HepG2 (cell line): ENCODE measurements at regions not wholly inside any gene's neighbourhood (a gene's known extent, or its start where the extent isn't known, plus 50 kb on each side); places are given as distances from the start of the nearest gene placed in this dataset.

Experiments
- ATAC-seq: fragments of 200-7000 bp; cut with Tn5 transposase; 3 replicates; pipeline ENCODE4 v1.9.1; 2020; ENCODE audit warnings: mild to moderate bottlenecking, moderate library complexity
- BruUV-seq: library from RNA; stranded (reverse); fragments of 400-500 nt; replicated peaks from 2 replicates; lab custom pipeline; 2021; lab: Mats Ljungman, UMichigan
- CTCF ChIA-PET: fragments of 300-600 bp; formaldehyde crosslinking; extraction: SDS; loops from one replicate; lab custom pipeline; 2021; ENCODE audit warnings: low total read pairs, inconsistent platforms, low intra/inter-chr PET ratio; lab: Yijun Ruan, JAX
- POLR2A ChIA-PET: fragments of 350-600 bp; sonication (Branson Sonifier 250); formaldehyde crosslinking; loops from one replicate; lab custom pipeline; 2020; ENCODE audit warnings: antibody characterized with exemption, inconsistent platforms; lab: Yijun Ruan, JAX
- DNase-seq: peaks from one replicate; pipeline ENCODE4 v3.0.0-alpha.2; 2015; ENCODE audit warnings: low spot score
- FAIRE-seq: peaks from 3 replicates; lab custom pipeline; 2011; peaks lifted over from hg19 to GRCh38; lab: Jason Lieb, UNC
- H2AFZ ChIP-seq: one replicate; pipeline ENCODE4 v1.6.1; 2011; ENCODE audit warnings: low read length, inconsistent platforms
- H3K27ac ChIP-seq: fragments of 300-600 bp; 3 replicates; pipeline ENCODE4 v1.8.0; 2011; ENCODE audit warnings: mixed run types, mild to moderate bottlenecking, mixed read lengths, low read length, inconsistent platforms; ENCODE audit not compliant: insufficient read depth; ENCODE audit errors: extremely low read length
- H3K27me3 ChIP-seq, 2 experiments: fragments of 200-600 bp in 1 of 2; 2 replicates in 1 of 2; 3 replicates in 1 of 2; pipeline versions ENCODE4 v1.6.0 to v1.8.0; 2011; ENCODE audit warnings: low read length in 2 of 2, mild to moderate bottlenecking in 2 of 2, moderate library complexity in 2 of 2, inconsistent platforms in 1 of 2; ENCODE audit not compliant: insufficient read depth in 2 of 2, control insufficient read depth in 1 of 2
- H3K36me3 ChIP-seq, 2 experiments: fragments of 200-600 bp in 1 of 2; replicated peaks in 1 of 2; 2 replicates in 1 of 2; 3 replicates in 1 of 2; pipeline versions ENCODE4 v1.5.1 to v1.8.0; 2011; ENCODE audit warnings: low read length in 2 of 2, inconsistent platforms in 1 of 2; ENCODE audit not compliant: insufficient read depth in 2 of 2, control insufficient read depth in 1 of 2
- H3K4me1 ChIP-seq: 2 replicates; pipeline ENCODE4 v1.5.1; 2012; ENCODE audit warnings: low read length, inconsistent platforms; ENCODE audit not compliant: insufficient read depth
- H3K4me2 ChIP-seq: 2 replicates; pipeline ENCODE4 v1.6.0; 2011; ENCODE audit warnings: low read depth, low read length, inconsistent platforms
- H3K4me3 ChIP-seq, 3 experiments: fragments of 200-600 bp in 1 of 3; sonication (generic), shearing (Covaris generic) in 1 of 3; replicated peaks in 1 of 3; 2 replicates each; pipeline ENCODE4 v1.5.1; 2011 to 2016; ENCODE audit warnings: low read length in 3 of 3, inconsistent platforms in 2 of 3, low read depth in 2 of 3, mild to moderate bottlenecking in 2 of 3, control low read depth in 1 of 3, mixed read lengths in 1 of 3; ENCODE audit not compliant: insufficient read depth in 1 of 3
- H3K79me2 ChIP-seq: one replicate; pipeline ENCODE4 v1.6.1; 2011; ENCODE audit warnings: low read length, inconsistent platforms; ENCODE audit not compliant: insufficient read depth
- H3K9ac ChIP-seq: 2 replicates; pipeline ENCODE4 v1.6.0; 2011; ENCODE audit warnings: mild to moderate bottlenecking, low read depth, low read length, inconsistent platforms; ENCODE audit not compliant: insufficient read depth
- H3K9me3 ChIP-seq: 2 replicates; pipeline ENCODE4 v1.5.1; 2012; ENCODE audit warnings: mild to moderate bottlenecking, low read length
- H4K20me1 ChIP-seq: 2 replicates; pipeline ENCODE4 v1.6.0; 2011; ENCODE audit warnings: inconsistent platforms, mild to moderate bottlenecking, low read length, moderate library complexity; ENCODE audit not compliant: insufficient read depth
- HNF4G ChIP-seq, 2 experiments: sonication (generic) in 1 of 2; formaldehyde crosslinking in 1 of 2; IDR thresholded peaks; 2 replicates each; pipeline versions ENCODE4 v1.4.0 to v1.6.1; 2011 to 2020; ENCODE audit warnings: borderline replicate concordance in 2 of 2, low read depth in 2 of 2, mild to moderate bottlenecking in 2 of 2, low read length in 1 of 2, missing genetic modification reagents in 1 of 2, moderate library complexity in 1 of 2
- MAFF ChIP-seq: IDR thresholded peaks from 2 replicates; pipeline ENCODE4 v1.6.1; 2011; ENCODE audit warnings: low read depth, low read length, improper control_type of control experiment
- NFE2 ChIP-seq: sonication (generic); formaldehyde crosslinking; IDR thresholded peaks from 2 replicates; pipeline ENCODE4 v1.4.0; 2020; ENCODE audit warnings: missing genetic modification reagents
- NFYB ChIP-seq: sonication (generic); formaldehyde crosslinking; IDR thresholded peaks from 2 replicates; pipeline ENCODE4 v1.4.0; 2020; ENCODE audit warnings: missing genetic modification reagents
- SNRNP70 ChIP-seq: fragments of 200-400 bp; formaldehyde crosslinking; IDR thresholded peaks from 2 replicates; pipeline ENCODE4 v1.6.1; 2017; ENCODE audit warnings: mild to moderate bottlenecking, low read depth, low read length, moderate library complexity
- SOX5 ChIP-seq: IDR thresholded peaks from 2 replicates; pipeline ENCODE4 v1.6.1; 2016; ENCODE audit warnings: borderline replicate concordance
- TAF1 ChIP-seq: sonication (generic); formaldehyde crosslinking; IDR thresholded peaks from 2 replicates; pipeline ENCODE4 v1.4.0; 2020; ENCODE audit warnings: missing genetic modification reagents
- TBP ChIP-seq: sonication (generic); formaldehyde crosslinking; IDR thresholded peaks from 2 replicates; pipeline ENCODE4 v1.5.0; 2020; ENCODE audit warnings: missing genetic modification reagents
- TRIM22 ChIP-seq: fragments of 450-650 bp; IDR thresholded peaks from 2 replicates; pipeline ENCODE4 v1.6.1; 2017
- ZMYM3 ChIP-seq: sonication (generic); formaldehyde crosslinking; IDR thresholded peaks from 2 replicates; pipeline ENCODE4 v1.5.1; 2020; ENCODE audit warnings: mild to moderate bottlenecking, missing genetic modification reagents
- ZNF567 ChIP-seq: sonication (generic); formaldehyde crosslinking; IDR thresholded peaks from 2 replicates; pipeline ENCODE4 v1.8.1; 2023; ENCODE audit warnings: mild to moderate bottlenecking, missing genetic modification reagents, borderline replicate concordance
- ZNF597 ChIP-seq: sonication (generic); formaldehyde crosslinking; IDR thresholded peaks from 2 replicates; pipeline ENCODE4 v1.5.0; 2020; ENCODE audit warnings: missing genetic modification reagents
- ZNF619 ChIP-seq: sonication (generic); formaldehyde crosslinking; IDR thresholded peaks from 2 replicates; pipeline ENCODE4 v1.4.0; 2020; ENCODE audit warnings: mild to moderate bottlenecking, missing genetic modification reagents
- ZNF644 ChIP-seq: IDR thresholded peaks from 2 replicates; pipeline ENCODE4 v1.6.1; 2016; ENCODE audit warnings: low read depth
- ZNF883 ChIP-seq: sonication (generic); formaldehyde crosslinking; IDR thresholded peaks from 2 replicates; pipeline ENCODE4 v1.5.1; 2020; ENCODE audit warnings: mild to moderate bottlenecking, missing genetic modification reagents; ENCODE audit errors: not compliant biosample characterization
- ZZZ3 ChIP-seq: sonication (generic); formaldehyde crosslinking; IDR thresholded peaks from 2 replicates; pipeline ENCODE4 v1.4.0; 2020; ENCODE audit warnings: missing genetic modification reagents, mild to moderate bottlenecking, borderline replicate concordance
- WGBS: methylation state at CpG from one replicate; pipeline ENCODE4 v1.1.6; 2017; ENCODE audit warnings: low lambda C conversion rate; 5-methylcytosine and 5-hydroxymethylcytosine counted together
- in situ Hi-C: cut with HindIII; loops from 2 replicates; pipeline ENCODE4 v1.10.0; 2017; ENCODE audit warnings: low pct_unique_long_range_greater_than_20kb; ENCODE audit not compliant: extremely low pct_ligation_motif_present
- intact Hi-C: fragments of 100-400 bp; cut with micrococcal nuclease; formaldehyde crosslinking; loops from one replicate; pipeline ENCODE4 v1.10.0; 2022; ENCODE audit not compliant: unreplicated experiment

GRCh38 chr7:71005109-71005508 is 126.8 kb upstream of the GALNT17 start:
- CTCF ChIA-PET = no interaction called here
- no peak overlapping the region for H3K4me3 ChIP-seq
- no TSS peak for BruUV-seq
- intact Hi-C loops = no loop called here
- H3K4me2 ChIP-seq = no peak overlapping the region
- FAIRE-seq (no peak), ATAC-seq (no peak), DNase-seq (no peak)
- no peaks in the 10 kb centered on the region for H4K20me1 ChIP-seq
- TF ChIP-seq ZNF619 (CRISPR knock-in tag) (no peak), HNF4G (IDR thresholded peaks at IDR 0.05; ENCODE audit: borderline replicate concordance, low read depth, low read length) (no peak), HNF4G (CRISPR knock-in tag; IDR thresholded peaks at IDR 0.05; ENCODE audit: borderline replicate concordance, low read depth) (no peak), TAF1 (no peak), ZNF597 (CRISPR knock-in tag) (no peak)
- no peak overlapping the region for H2AFZ ChIP-seq
- H3K4me1 ChIP-seq = no peaks in the 10 kb centered on the region
- POLR2A ChIA-PET = no interaction called here
- no peaks in the 10 kb centered on the region for H3K27me3 ChIP-seq
- WGBS = 12% methylated on average over 5 of the region's 5 CpGs
- H3K79me2 ChIP-seq = no peaks in the 10 kb centered on the region
- H3K9me3 ChIP-seq = no peaks in the 10 kb centered on the region
- in situ Hi-C loops = no loop called here
- H3K27ac ChIP-seq = no peak overlapping the region
- no peak overlapping the region for H3K9ac ChIP-seq
- H3K36me3 ChIP-seq = no peaks in the 10 kb centered on the region

GRCh38 chr7:71009636-71010035 is 122.3 kb upstream of the GALNT17 start:
- DNase-seq = no peak
- intact Hi-C loops = no loop called here
- Histone ChIP-seq H3K9me3 (no peaks in the 10 kb centered on the region), H3K27me3 (no peaks in the 10 kb centered on the region), H2AFZ (no peak overlapping the region), H3K4me3 (no peak overlapping the region), H3K4me2 (no peak overlapping the region), H3K4me1 (no peaks in the 10 kb centered on the region), H3K79me2 (no peaks in the 10 kb centered on the region), H3K36me3 (no peaks in the 10 kb centered on the region), H3K27ac (no peak overlapping the region), H3K9ac (no peak overlapping the region), H4K20me1 (no peaks in the 10 kb centered on the region)
- BruUV-seq = no TSS peak
- ChIA-PET POLR2A (no interaction called here), CTCF (no interaction called here)
- FAIRE-seq = no peak
- in situ Hi-C loops = no loop called here
- 21% methylated on average over 3 of the region's 3 CpGs for WGBS
- no peak for ATAC-seq
- TF ChIP-seq NFYB (no peak), SOX5 (CRISPR knock-in tag) (no peak), ZNF883 (CRISPR knock-in tag) (no peak), HNF4G (IDR thresholded peaks at IDR 0.05; ENCODE audit: borderline replicate concordance, low read depth, low read length) (no peak), HNF4G (CRISPR knock-in tag; IDR thresholded peaks at IDR 0.05; ENCODE audit: borderline replicate concordance, low read depth) (no peak), NFE2 (CRISPR knock-in tag) (no peak), MAFF (no peak), ZMYM3 (CRISPR knock-in tag) (no peak), ZNF644 (CRISPR knock-in tag) (no peak), SNRNP70 (no peak), TBP (CRISPR knock-in tag) (no peak), ZNF567 (CRISPR knock-in tag) (no peak), ZZZ3 (no peak), TRIM22 (no peak)
